KMS-11 (cell line): ENCODE measurements at regions not wholly inside any gene's neighbourhood (a gene's known extent, or its start where the extent isn't known, plus 50 kb on each side); places are given as distances from the start of the nearest gene placed in this dataset.

ENCODE experiments used
- H2AFZ ChIP-seq: fragments of 200-600 bp; sonication (generic); 2 replicates; pipeline ENCODE4 v1.6.1; 2016; ENCODE audit warnings: antibody characterized with exemption, mixed run types, low read depth
- H3K27ac ChIP-seq: fragments of 200-600 bp; sonication (generic); 2 replicates; pipeline ENCODE4 v1.6.1; 2016; ENCODE audit warnings: mild to moderate bottlenecking, mixed run types
- H3K27me3 ChIP-seq: fragments of 200-600 bp; sonication (generic); 2 replicates; pipeline ENCODE4 v1.6.1; 2017; ENCODE audit warnings: mild to moderate bottlenecking, low read depth, mixed run types, moderate library complexity; ENCODE audit not compliant: insufficient read depth
- H3K36me3 ChIP-seq: fragments of 200-600 bp; sonication (generic); 2 replicates; pipeline ENCODE4 v1.6.1; 2017; ENCODE audit warnings: mild to moderate bottlenecking, mixed run types; ENCODE audit not compliant: insufficient read depth
- H3K4me1 ChIP-seq: fragments of 200-600 bp; sonication (generic); 2 replicates; pipeline ENCODE4 v1.6.1; 2016; ENCODE audit warnings: mild to moderate bottlenecking, low read depth, mixed run types; ENCODE audit not compliant: poor library complexity, severe bottlenecking
- H3K4me2 ChIP-seq: fragments of 200-600 bp; sonication (generic); 2 replicates; pipeline ENCODE4 v1.7.0; 2016; ENCODE audit warnings: mild to moderate bottlenecking, mixed run types
- H3K4me3 ChIP-seq: fragments of 200-600 bp; sonication (generic); IDR thresholded peaks from 2 replicates; pipeline ENCODE4 v1.6.1; 2017; ENCODE audit warnings: low read depth, low read length, mixed read lengths; ENCODE audit not compliant: insufficient read depth
- H3K79me2 ChIP-seq: fragments of 200-600 bp; sonication (generic); 2 replicates; pipeline ENCODE4 v1.6.1; 2016; ENCODE audit warnings: low read depth, mixed run types; ENCODE audit not compliant: insufficient read depth
- H3K9ac ChIP-seq: fragments of 200-600 bp; sonication (generic); 2 replicates; pipeline ENCODE4 v1.6.1; 2016; ENCODE audit warnings: mild to moderate bottlenecking, mixed run types
- H4K20me1 ChIP-seq: fragments of 200-600 bp; sonication (generic); 2 replicates; pipeline ENCODE4 v1.6.1; 2016; ENCODE audit warnings: mild to moderate bottlenecking, mixed run types; ENCODE audit not compliant: insufficient read depth
- CTCF ChIP-seq: fragments of 200-600 bp; sonication (generic); conservative IDR thresholded peaks from 2 replicates; pipeline ENCODE4 v1.6.1; 2017; ENCODE audit warnings: low read depth, mild to moderate bottlenecking, antibody characterized with exemption, low read length, moderate library complexity, mixed read lengths

- no peak for TF ChIP-seq CTCF
- Histone ChIP-seq H3K27me3 (no peaks in the 10 kb centered on the region), H3K4me2 (no peak overlapping the region), H2AFZ (no peak overlapping the region; the same call in 1 of the 2 replicates), H3K36me3 (no peaks in the 10 kb centered on the region), H3K27ac (no peak overlapping the region), H3K9ac (no peak overlapping the region), H3K4me1 (no peaks in the 10 kb centered on the region), H3K79me2 (no peaks in the 10 kb centered on the region), H4K20me1 (no peaks in the 10 kb centered on the region), H3K4me3 (no peak overlapping the region)
These were observed 442.3 kb upstream of the PFKP start for GRCh38 chr10:2625094-2625493.

- Histone ChIP-seq H3K36me3 (no peaks in the 10 kb centered on the region), H3K9ac (no peak overlapping the region), H2AFZ (no peak overlapping the region), H3K27ac (no peak overlapping the region), H3K27me3 (no peaks in the 10 kb centered on the region), H3K4me1 (no peaks in the 10 kb centered on the region), H3K4me2 (no peak overlapping the region), H3K4me3 (no peak overlapping the region), H3K79me2 (no peaks in the 10 kb centered on the region), H4K20me1 (no peaks in the 10 kb centered on the region)
- no peak for TF ChIP-seq CTCF
These were observed 443.6 kb upstream of the PFKP start for GRCh38 chr10:2623675-2624274.

GRCh38 chr10:2620827-2621521, 446.4 kb upstream of the PFKP start:
- Histone ChIP-seq H2AFZ (no peak overlapping the region), H3K27ac (no peak overlapping the region), H3K36me3 (no peaks in the 10 kb centered on the region), H3K4me2 (no peak overlapping the region), H3K79me2 (no peaks in the 10 kb centered on the region), H3K27me3 (no peaks in the 10 kb centered on the region), H4K20me1 (no peaks in the 10 kb centered on the region), H3K4me3 (no peak overlapping the region), H3K4me1 (no peaks in the 10 kb centered on the region), H3K9ac (no peak overlapping the region)
- TF ChIP-seq CTCF, result no peak

GRCh38 chr10:2619916-2620315, 447.4 kb upstream of the PFKP start:
- no peak for TF ChIP-seq CTCF
- Histone ChIP-seq H3K27ac (no peak overlapping the region), H3K27me3 (no peaks in the 10 kb centered on the region), H3K4me3 (no peak overlapping the region), H3K36me3 (no peaks in the 10 kb centered on the region), H3K79me2 (no peaks in the 10 kb centered on the region), H2AFZ (no peak overlapping the region), H3K9ac (no peak overlapping the region), H3K4me2 (no peak overlapping the region), H4K20me1 (no peaks in the 10 kb centered on the region), H3K4me1 (no peaks in the 10 kb centered on the region)
